HepG2 (cell line): ENCODE measurements at regions not wholly inside any gene's neighbourhood (a gene's known extent, or its start where the extent isn't known, plus 50 kb on each side); places are given as distances from the start of the nearest gene placed in this dataset.
A peak's percentile ranks its signal among the peaks of the same experiment; 100 is the strongest.

Source experiments
- ATAC-seq: fragments of 200-7000 bp; cut with Tn5 transposase; 3 replicates; pipeline ENCODE4 v1.9.1; 2020; ENCODE audit warnings: mild to moderate bottlenecking, moderate library complexity
- BruUV-seq: library from RNA; stranded (reverse); fragments of 400-500 nt; replicated peaks from 2 replicates; lab custom pipeline; 2021; lab: Mats Ljungman, UMichigan
- CTCF ChIA-PET: fragments of 300-600 bp; formaldehyde crosslinking; extraction: SDS; loops from one replicate; lab custom pipeline; 2021; ENCODE audit warnings: low total read pairs, inconsistent platforms, low intra/inter-chr PET ratio; lab: Yijun Ruan, JAX
- POLR2A ChIA-PET: fragments of 350-600 bp; sonication (Branson Sonifier 250); formaldehyde crosslinking; loops from one replicate; lab custom pipeline; 2020; ENCODE audit warnings: antibody characterized with exemption, inconsistent platforms; lab: Yijun Ruan, JAX
- DNase-seq: peaks from one replicate; pipeline ENCODE4 v3.0.0-alpha.2; 2015; ENCODE audit warnings: low spot score
- FAIRE-seq: peaks from 3 replicates; lab custom pipeline; 2011; peaks lifted over from hg19 to GRCh38; lab: Jason Lieb, UNC
- H2AFZ ChIP-seq: one replicate; pipeline ENCODE4 v1.6.1; 2011; ENCODE audit warnings: low read length, inconsistent platforms
- H3K27ac ChIP-seq: fragments of 300-600 bp; 3 replicates; pipeline ENCODE4 v1.8.0; 2011; ENCODE audit warnings: mixed run types, mild to moderate bottlenecking, mixed read lengths, low read length, inconsistent platforms; ENCODE audit not compliant: insufficient read depth; ENCODE audit errors: extremely low read length
- H3K27me3 ChIP-seq, 2 experiments: fragments of 200-600 bp in 1 of 2; 2 replicates in 1 of 2; 3 replicates in 1 of 2; pipeline versions ENCODE4 v1.6.0 to v1.8.0; 2011; ENCODE audit warnings: low read length in 2 of 2, mild to moderate bottlenecking in 2 of 2, moderate library complexity in 2 of 2, inconsistent platforms in 1 of 2; ENCODE audit not compliant: insufficient read depth in 2 of 2, control insufficient read depth in 1 of 2
- H3K36me3 ChIP-seq, 2 experiments: fragments of 200-600 bp in 1 of 2; replicated peaks in 1 of 2; 2 replicates in 1 of 2; 3 replicates in 1 of 2; pipeline versions ENCODE4 v1.5.1 to v1.8.0; 2011; ENCODE audit warnings: low read length in 2 of 2, inconsistent platforms in 1 of 2; ENCODE audit not compliant: insufficient read depth in 2 of 2, control insufficient read depth in 1 of 2
- H3K4me1 ChIP-seq: 2 replicates; pipeline ENCODE4 v1.5.1; 2012; ENCODE audit warnings: low read length, inconsistent platforms; ENCODE audit not compliant: insufficient read depth
- H3K4me2 ChIP-seq: 2 replicates; pipeline ENCODE4 v1.6.0; 2011; ENCODE audit warnings: low read depth, low read length, inconsistent platforms
- H3K4me3 ChIP-seq, 3 experiments: fragments of 200-600 bp in 1 of 3; sonication (generic), shearing (Covaris generic) in 1 of 3; replicated peaks in 1 of 3; 2 replicates each; pipeline ENCODE4 v1.5.1; 2011 to 2016; ENCODE audit warnings: low read length in 3 of 3, inconsistent platforms in 2 of 3, low read depth in 2 of 3, mild to moderate bottlenecking in 2 of 3, control low read depth in 1 of 3, mixed read lengths in 1 of 3; ENCODE audit not compliant: insufficient read depth in 1 of 3
- H3K79me2 ChIP-seq: one replicate; pipeline ENCODE4 v1.6.1; 2011; ENCODE audit warnings: low read length, inconsistent platforms; ENCODE audit not compliant: insufficient read depth
- H3K9ac ChIP-seq: 2 replicates; pipeline ENCODE4 v1.6.0; 2011; ENCODE audit warnings: mild to moderate bottlenecking, low read depth, low read length, inconsistent platforms; ENCODE audit not compliant: insufficient read depth
- H3K9me3 ChIP-seq: 2 replicates; pipeline ENCODE4 v1.5.1; 2012; ENCODE audit warnings: mild to moderate bottlenecking, low read length
- H4K20me1 ChIP-seq: 2 replicates; pipeline ENCODE4 v1.6.0; 2011; ENCODE audit warnings: inconsistent platforms, mild to moderate bottlenecking, low read length, moderate library complexity; ENCODE audit not compliant: insufficient read depth
- CREB1 ChIP-seq, 2 experiments: fragments of 450-650 bp in 1 of 2; IDR thresholded peaks; 2 replicates each; pipeline ENCODE4 v1.6.1; 2016 to 2017; ENCODE audit warnings: control low read depth in 1 of 2, mild to moderate bottlenecking in 1 of 2, missing compliant biosample characterization in 1 of 2, missing genetic modification characterization in 1 of 2
- HNRNPLL ChIP-seq: fragments of 200-400 bp; formaldehyde crosslinking; IDR thresholded peaks from 2 replicates; pipeline ENCODE4 v1.6.1; 2017; ENCODE audit warnings: mild to moderate bottlenecking, low read depth, low read length; ENCODE audit not compliant: poor library complexity, severe bottlenecking
- NR2F2 ChIP-seq: IDR thresholded peaks from 2 replicates; pipeline ENCODE4 v1.6.1; 2012; ENCODE audit warnings: low read depth, inconsistent platforms, borderline replicate concordance
- SP5 ChIP-seq: IDR thresholded peaks from 2 replicates; pipeline ENCODE4 v1.6.1; 2016; ENCODE audit warnings: low read depth, borderline replicate concordance
- ZBTB37 ChIP-seq: sonication (generic); formaldehyde crosslinking; IDR thresholded peaks from 2 replicates; pipeline ENCODE4 v1.4.0; 2020; ENCODE audit warnings: mild to moderate bottlenecking, missing genetic modification reagents
- ZNF556 ChIP-seq: sonication (generic); formaldehyde crosslinking; IDR thresholded peaks from 2 replicates; pipeline ENCODE4 v1.4.0; 2020; ENCODE audit warnings: mild to moderate bottlenecking, missing genetic modification reagents, borderline replicate concordance
- ZNF850 ChIP-seq: sonication (generic); formaldehyde crosslinking; conservative IDR thresholded peaks from 2 replicates; pipeline ENCODE4 v1.9.0; 2021; ENCODE audit warnings: mild to moderate bottlenecking, missing genetic modification reagents
- WGBS: methylation state at CpG from one replicate; pipeline ENCODE4 v1.1.6; 2017; ENCODE audit warnings: low lambda C conversion rate; 5-methylcytosine and 5-hydroxymethylcytosine counted together
- in situ Hi-C: cut with HindIII; loops from 2 replicates; pipeline ENCODE4 v1.10.0; 2017; ENCODE audit warnings: low pct_unique_long_range_greater_than_20kb; ENCODE audit not compliant: extremely low pct_ligation_motif_present
- intact Hi-C: fragments of 100-400 bp; cut with micrococcal nuclease; formaldehyde crosslinking; loops from one replicate; pipeline ENCODE4 v1.10.0; 2022; ENCODE audit not compliant: unreplicated experiment
- TF ChIP-seq, protein P1 (sequence below): IDR thresholded peaks from 2 replicates; pipeline ENCODE4 v1.6.1; 2016; ENCODE audit warnings: control low read depth

- POLR2A ChIA-PET = no interaction called here
- no peak overlapping the region for H3K4me3 ChIP-seq
- no peak overlapping the region for H3K9ac ChIP-seq
- H3K9me3 ChIP-seq = no peaks in the 10 kb centered on the region
- H4K20me1 ChIP-seq = no peaks in the 10 kb centered on the region
- no peak overlapping the region for H3K4me2 ChIP-seq
- in situ Hi-C loops = no loop called here
- no peaks in the 10 kb centered on the region for H3K79me2 ChIP-seq
- no TSS peak for BruUV-seq
- CTCF ChIA-PET = no interaction called here
- FAIRE-seq (no peak), DNase-seq (no peak), ATAC-seq (no peak)
- no peak overlapping the region for H3K27ac ChIP-seq
- no peaks in the 10 kb centered on the region for H3K36me3 ChIP-seq
- no peak overlapping the region for H2AFZ ChIP-seq
- TF ChIP-seq CREB1 (IDR thresholded peaks at IDR 0.05) (peak; percentile 6; the same call in 1 of the 2 replicates), CREB1 (CRISPR knock-in tag; IDR thresholded peaks at IDR 0.05) (no peak), ZNF850 (no peak)
- intact Hi-C loops = no loop called here
- 38% methylated on average over 12 of the region's 12 CpGs for WGBS
- H3K27me3 ChIP-seq = peaks cover 1 to 6% of the 10 kb centered on the region in 2 experiments; a peak in 2 of 5 replicates
- no peaks in the 10 kb centered on the region for H3K4me1 ChIP-seq
These were observed 99.4 kb upstream of the TSC22D2 start for GRCh38 chr3:150308481-150309256.

DNA sequence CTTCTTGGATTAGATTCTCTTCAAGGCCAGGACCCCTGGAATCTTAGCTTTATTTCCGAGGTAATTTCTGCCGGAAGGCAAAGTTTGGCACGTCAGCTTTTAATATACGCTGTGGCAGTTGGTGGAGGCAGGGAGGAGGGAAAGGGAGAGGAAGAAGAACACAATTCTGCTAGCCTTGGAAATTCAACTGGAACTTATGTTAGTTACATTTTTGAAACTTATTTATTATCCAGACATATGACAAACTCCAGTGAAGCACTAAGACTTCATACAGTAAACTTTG, 100.1 kb upstream of the TSC22D2 start:
- WGBS = 55% methylated on average over 4 of the region's 4 CpGs
- intact Hi-C loops = no loop called here
- DNase-seq = no peak
- CTCF ChIA-PET = no interaction called here
- TF ChIP-seq SP5 (CRISPR knock-in tag) (no peak), ZNF556 (CRISPR knock-in tag) (no peak), HNRNPLL (no peak), ZBTB37 (CRISPR knock-in tag) (no peak), NR2F2 (no peak)
- TF ChIP-seq, protein P1, sequence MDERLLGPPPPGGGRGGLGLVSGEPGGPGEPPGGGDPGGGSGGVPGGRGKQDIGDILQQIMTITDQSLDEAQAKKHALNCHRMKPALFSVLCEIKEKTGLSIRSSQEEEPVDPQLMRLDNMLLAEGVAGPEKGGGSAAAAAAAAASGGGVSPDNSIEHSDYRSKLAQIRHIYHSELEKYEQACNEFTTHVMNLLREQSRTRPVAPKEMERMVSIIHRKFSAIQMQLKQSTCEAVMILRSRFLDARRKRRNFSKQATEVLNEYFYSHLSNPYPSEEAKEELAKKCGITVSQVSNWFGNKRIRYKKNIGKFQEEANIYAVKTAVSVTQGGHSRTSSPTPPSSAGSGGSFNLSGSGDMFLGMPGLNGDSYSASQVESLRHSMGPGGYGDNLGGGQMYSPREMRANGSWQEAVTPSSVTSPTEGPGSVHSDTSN (CRISPR knock-in tag) = no peak
- TF ChIP-seq, all 625 proteins: peak for 0
- Histone ChIP-seq H3K27ac (no peak overlapping the region), H3K4me3 (no peak overlapping the region), H3K27me3 (peaks cover 1 to 6% of the 10 kb centered on the region in 2 experiments; a peak in 2 of 5 replicates), H3K9me3 (no peaks in the 10 kb centered on the region), H2AFZ (no peak overlapping the region), H3K9ac (no peak overlapping the region), H3K4me1 (no peaks in the 10 kb centered on the region), H4K20me1 (no peaks in the 10 kb centered on the region), H3K4me2 (no peak overlapping the region), H3K79me2 (no peaks in the 10 kb centered on the region), H3K36me3 (no peaks in the 10 kb centered on the region)
- FAIRE-seq = no peak
- no TSS peak for BruUV-seq
- ATAC-seq = no peak
- POLR2A ChIA-PET = no interaction called here
- in situ Hi-C loops = no loop called here
